Kidney (tissue), 13 donors: ENCODE measurements at regions not wholly inside any gene's neighbourhood (a gene's known extent, or its start where the extent isn't known, plus 50 kb on each side); places are given as distances from the start of the nearest gene placed in this dataset.

Source experiments
- DNase-seq, 5 donors: peaks; one replicate each; pipeline ENCODE4 v3.0.0-alpha.2; 2013 to 2020
- FAIRE-seq: peaks from 2 replicates; lab custom pipeline; 2012; peaks lifted over from hg19 to GRCh38; lab: Jason Lieb, UNC
- H3K27ac ChIP-seq, 2 donors: one replicate each; pipeline ENCODE4 v1.7.0; 2013; ENCODE audit warnings: low read depth in 2 of 2, low read length in 2 of 2, inconsistent platforms in 1 of 2
- H3K27me3 ChIP-seq: one replicate; pipeline ENCODE4 v1.7.1; 2013; ENCODE audit warnings: low read length, inconsistent platforms; ENCODE audit not compliant: control insufficient read depth, insufficient read depth
- H3K36me3 ChIP-seq, 3 donors: one replicate each; pipeline versions ENCODE4 v1.7.0 to v1.7.1; 2013; ENCODE audit warnings: low read length in 3 of 3, control low read depth in 1 of 3, inconsistent platforms in 1 of 3; ENCODE audit not compliant: insufficient read depth in 3 of 3, control insufficient read depth in 2 of 3
- H3K4me1 ChIP-seq, 3 donors: one replicate each; pipeline versions ENCODE4 v1.7.0 to v1.7.1; 2013; ENCODE audit warnings: low read length in 3 of 3, inconsistent platforms in 1 of 3, low read depth in 1 of 3; ENCODE audit not compliant: control insufficient read depth in 2 of 3, insufficient read depth in 2 of 3
- H3K4me3 ChIP-seq, 3 donors: one replicate each; pipeline versions ENCODE4 v1.7.0 to v1.8.1; 2013; ENCODE audit warnings: low read length in 3 of 3, control low read depth in 1 of 3, inconsistent platforms in 1 of 3
- H3K9ac ChIP-seq, 3 donors: one replicate each; pipeline versions ENCODE4 v1.7.0 to v1.7.1; 2013; ENCODE audit warnings: low read length in 3 of 3, control low read depth in 1 of 3, inconsistent platforms in 1 of 3
- H3K9me3 ChIP-seq, 3 donors: one replicate each; pipeline versions ENCODE4 v1.7.0 to v1.7.1; 2013; ENCODE audit warnings: low read length in 3 of 3, control low read depth in 1 of 3, inconsistent platforms in 1 of 3; ENCODE audit not compliant: control insufficient read depth in 2 of 3, insufficient read depth in 1 of 3
- intact Hi-C: fragments of 100-400 bp; cut with DNase I; formaldehyde crosslinking; loops from one replicate; pipeline ENCODE4 v1.11.1; 2022
- TF ChIP-seq, protein P1 (sequence below): IDR thresholded peaks from 3 replicates; pipeline ENCODE4 v1.5.1; 2012; ENCODE audit warnings: mild to moderate bottlenecking, moderate library complexity, borderline replicate concordance; ENCODE audit not compliant: insufficient read depth; ENCODE audit errors: extremely low read depth
- donor health status: control.
- donor health status: control.
- donor health status: control.
- donor health status: control.
- donor health status: control.
- donor health status: DM: yes; HTN: yes; CAD: no.
- donor health status: Normal renal cell carcinoma (clear cell type).

DNA sequence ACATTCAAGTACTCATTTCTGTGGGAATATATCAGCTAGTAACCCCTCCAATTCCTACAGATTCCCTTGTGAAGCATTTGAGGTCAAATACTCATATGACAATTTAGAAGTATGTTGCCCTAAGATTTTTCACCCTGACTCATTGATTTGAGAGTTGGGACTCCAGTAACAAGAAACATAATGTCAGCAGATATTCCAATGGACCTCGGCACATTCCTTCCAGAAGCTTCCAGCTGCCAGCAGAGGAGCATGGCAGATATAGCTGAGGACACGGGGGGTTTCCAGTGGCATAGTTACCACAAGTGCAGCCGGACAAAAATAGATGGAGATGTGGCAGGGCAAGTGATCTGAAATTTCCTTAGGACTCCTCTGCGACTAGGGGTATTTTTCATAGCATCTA, 101.9 kb upstream of the ARHGAP28 start:
- no peak overlapping the region for H3K4me3 ChIP-seq
- TF ChIP-seq, protein P1, sequence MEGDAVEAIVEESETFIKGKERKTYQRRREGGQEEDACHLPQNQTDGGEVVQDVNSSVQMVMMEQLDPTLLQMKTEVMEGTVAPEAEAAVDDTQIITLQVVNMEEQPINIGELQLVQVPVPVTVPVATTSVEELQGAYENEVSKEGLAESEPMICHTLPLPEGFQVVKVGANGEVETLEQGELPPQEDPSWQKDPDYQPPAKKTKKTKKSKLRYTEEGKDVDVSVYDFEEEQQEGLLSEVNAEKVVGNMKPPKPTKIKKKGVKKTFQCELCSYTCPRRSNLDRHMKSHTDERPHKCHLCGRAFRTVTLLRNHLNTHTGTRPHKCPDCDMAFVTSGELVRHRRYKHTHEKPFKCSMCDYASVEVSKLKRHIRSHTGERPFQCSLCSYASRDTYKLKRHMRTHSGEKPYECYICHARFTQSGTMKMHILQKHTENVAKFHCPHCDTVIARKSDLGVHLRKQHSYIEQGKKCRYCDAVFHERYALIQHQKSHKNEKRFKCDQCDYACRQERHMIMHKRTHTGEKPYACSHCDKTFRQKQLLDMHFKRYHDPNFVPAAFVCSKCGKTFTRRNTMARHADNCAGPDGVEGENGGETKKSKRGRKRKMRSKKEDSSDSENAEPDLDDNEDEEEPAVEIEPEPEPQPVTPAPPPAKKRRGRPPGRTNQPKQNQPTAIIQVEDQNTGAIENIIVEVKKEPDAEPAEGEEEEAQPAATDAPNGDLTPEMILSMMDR, result no peak
- H3K36me3 ChIP-seq, result no peaks in the 10 kb centered on the region
- no peaks in the 10 kb centered on the region for H3K27me3 ChIP-seq
- FAIRE-seq, result no peak
- intact Hi-C loops, result no loop called here
- no peak overlapping the region for H3K27ac ChIP-seq
- H3K9me3 ChIP-seq, result peaks cover 0 to 2% (median 0%) of the 10 kb centered on the region in 3 donors
- H3K4me1 ChIP-seq, result peaks cover 0 to 3% (median 2%) of the 10 kb centered on the region in 3 donors
- DNase-seq, result no peak
- H3K9ac ChIP-seq, result no peak overlapping the region

DNA sequence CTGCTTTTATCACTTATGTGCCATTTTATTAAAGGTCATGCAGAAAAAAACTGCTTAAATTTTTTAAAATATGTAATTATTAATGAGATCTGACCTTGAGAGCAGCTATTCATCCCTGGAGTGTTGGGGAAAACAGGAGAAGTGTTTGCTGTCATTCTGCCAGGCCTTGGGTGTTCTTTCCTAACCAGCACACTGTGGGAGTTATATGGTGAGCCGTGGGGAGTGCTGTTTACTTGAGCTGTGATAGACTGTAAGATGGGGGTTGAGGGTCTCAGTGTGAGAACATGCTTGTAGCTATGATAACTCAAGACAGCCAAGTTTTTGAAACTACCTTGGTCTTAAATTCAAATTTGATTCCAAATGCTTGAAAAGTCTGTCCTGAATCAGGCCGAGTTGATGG, 101.3 kb upstream of the ARHGAP28 start:
- FAIRE-seq (no peak), DNase-seq (no peak)
- TF ChIP-seq, protein P1, result no peak
- H3K4me3 ChIP-seq, result no peak overlapping the region
- H3K4me1 ChIP-seq, result peaks cover 0 to 3% (median 2%) of the 10 kb centered on the region in 3 donors
- H3K9ac ChIP-seq, result no peak overlapping the region
- peaks cover 0 to 2% (median 0%) of the 10 kb centered on the region in 3 donors for H3K9me3 ChIP-seq
- H3K27me3 ChIP-seq, result no peaks in the 10 kb centered on the region
- intact Hi-C loops, result no loop called here
- no peaks in the 10 kb centered on the region for H3K36me3 ChIP-seq
- no peak overlapping the region for H3K27ac ChIP-seq

DNA sequence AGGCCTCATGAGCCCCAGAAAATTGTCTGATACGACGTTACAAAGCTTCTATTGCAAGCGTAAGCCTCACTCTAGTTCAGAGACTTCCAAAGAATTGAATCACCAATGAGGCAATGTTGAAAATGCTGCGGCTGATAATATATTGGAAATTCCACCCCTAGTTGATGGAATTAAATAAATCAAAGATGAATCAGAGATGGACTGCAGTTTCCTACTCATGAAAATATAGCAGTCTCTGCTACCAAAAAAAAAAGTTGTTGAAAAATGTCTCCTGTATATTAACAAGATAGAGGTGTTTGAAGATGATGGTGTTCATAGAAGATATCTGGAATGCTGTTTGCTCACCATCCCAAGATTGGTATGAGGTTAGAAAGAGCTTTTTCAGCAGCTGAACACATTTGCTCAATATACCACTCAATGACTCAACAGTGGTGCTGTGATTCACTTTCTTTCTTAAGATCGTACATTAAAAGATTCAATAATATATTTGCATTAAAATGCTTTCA, 99.8 kb upstream of the ARHGAP28 start:
- no peak overlapping the region for H3K27ac ChIP-seq
- TF ChIP-seq, protein P1, result no peak
- no peak overlapping the region for H3K4me3 ChIP-seq
- no peak for FAIRE-seq
- DNase-seq, result no peak
- H3K9me3 ChIP-seq, result peaks cover 0 to 2% (median 0%) of the 10 kb centered on the region in 3 donors
- no peaks in the 10 kb centered on the region for H3K36me3 ChIP-seq
- no peaks in the 10 kb centered on the region for H3K27me3 ChIP-seq
- peaks cover 0 to 2% (median 0%) of the 10 kb centered on the region in 3 donors for H3K4me1 ChIP-seq
- H3K9ac ChIP-seq, result no peak overlapping the region
- intact Hi-C loops, result no loop called here

DNA sequence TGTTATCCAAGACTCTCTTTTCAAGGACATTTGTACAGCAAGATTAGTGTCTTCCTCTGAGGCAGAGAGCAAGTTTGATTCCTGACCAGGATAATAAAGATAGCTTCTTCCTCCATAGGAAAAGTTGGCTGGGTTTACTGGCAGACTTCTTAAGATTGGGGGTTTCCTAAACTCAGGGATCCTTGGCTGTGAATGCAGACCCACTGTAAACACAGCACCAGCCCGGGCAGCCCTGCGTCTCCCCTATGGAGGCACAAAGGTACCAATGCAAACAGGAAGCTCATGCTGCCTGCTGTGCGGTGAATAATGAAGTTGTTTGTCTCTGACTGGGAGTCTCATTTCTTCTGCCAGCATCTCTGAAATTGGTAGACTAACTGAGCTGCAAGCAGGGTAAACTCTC, 96.2 kb upstream of the ARHGAP28 start:
- H3K36me3 ChIP-seq, result no peaks in the 10 kb centered on the region
- H3K4me1 ChIP-seq, result no peaks in the 10 kb centered on the region
- no peak overlapping the region for H3K27ac ChIP-seq
- peaks cover 0 to 2% (median 0%) of the 10 kb centered on the region in 3 donors for H3K9me3 ChIP-seq
- H3K4me3 ChIP-seq, result no peak overlapping the region
- intact Hi-C loops, result no loop called here
- TF ChIP-seq, protein P1, result no peak
- FAIRE-seq, result no peak
- DNase-seq, result no peak
- no peak overlapping the region for H3K9ac ChIP-seq
- H3K27me3 ChIP-seq, result no peaks in the 10 kb centered on the region
